GM12892 (cell line): ENCODE measurements at regions not wholly inside any gene's neighbourhood (a gene's known extent, or its start where the extent isn't known, plus 50 kb on each side); places are given as distances from the start of the nearest gene placed in this dataset.

Experiments used
- POLR2A ChIP-seq: IDR thresholded peaks from 2 replicates; pipeline ENCODE4 v1.6.1; 2011; ENCODE audit warnings: low read depth, low read length, control low read depth
- POLR2AphosphoS5 ChIP-seq: IDR thresholded peaks from 2 replicates; pipeline ENCODE4 v1.6.1; 2011; ENCODE audit warnings: low read depth, low read length, control low read depth
- TAF1 ChIP-seq: IDR thresholded peaks from 2 replicates; pipeline ENCODE4 v1.6.1; 2011; ENCODE audit warnings: low read depth, mild to moderate bottlenecking, control low read depth, low read length, borderline replicate concordance

DNA sequence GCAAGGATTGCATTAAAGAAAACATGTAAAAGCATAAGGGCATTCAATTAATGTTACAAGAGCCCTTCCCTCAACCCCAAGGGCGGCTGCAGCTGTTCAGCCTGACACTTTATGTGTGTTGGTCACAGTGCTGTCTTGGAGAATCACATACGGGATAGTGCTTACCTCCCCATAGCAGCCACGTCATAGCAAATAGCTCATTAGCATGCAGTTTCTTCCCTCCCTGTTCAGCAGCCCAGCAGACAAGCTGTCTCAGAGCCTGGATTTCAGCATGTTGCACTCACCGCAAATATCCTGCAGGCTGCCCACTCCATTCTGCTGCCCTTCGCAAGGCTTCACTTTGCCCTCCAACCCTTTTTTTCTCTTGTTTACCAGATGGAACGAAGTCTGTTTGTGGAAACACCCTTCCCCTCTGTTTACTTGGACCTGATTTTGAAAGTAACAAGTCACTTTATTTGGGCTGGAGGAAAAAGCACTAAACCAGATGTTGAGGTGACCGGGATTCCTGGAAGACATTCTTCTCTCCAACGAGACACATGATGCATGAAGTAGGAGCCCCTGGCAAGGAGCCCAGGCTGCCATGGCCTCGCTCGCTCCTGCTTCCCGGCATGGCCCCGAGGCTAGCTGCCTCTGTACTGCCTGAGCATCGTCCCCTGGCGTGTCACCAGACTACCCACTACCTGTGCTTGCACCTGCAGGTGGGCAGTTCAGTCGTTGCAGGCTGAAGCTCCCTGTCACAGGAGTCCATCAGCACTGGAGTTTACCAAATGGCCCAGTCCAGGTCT is 151.6 kb upstream of the GMDS start:
- no peak for TF ChIP-seq POLR2AphosphoS5
- TF ChIP-seq POLR2A = no peak
- no peak for TF ChIP-seq TAF1
